HG03460 (cell line): ENCODE measurements at regions not wholly inside any gene's neighbourhood (a gene's known extent, or its start where the extent isn't known, plus 50 kb on each side); places are given as distances from the start of the nearest gene placed in this dataset.
"Not testable (repeated sequence)": the region's sequence is repeated elsewhere in the genome, so short reads cannot be mapped to it uniquely, and the experiment has no call there.

Experiments used
- ATAC-seq: cut with Tn5 transposase; IDR thresholded peaks from one replicate; pipeline ENCODE4 v1.9.1; 2021; ENCODE audit not compliant: unreplicated experiment

DNA sequence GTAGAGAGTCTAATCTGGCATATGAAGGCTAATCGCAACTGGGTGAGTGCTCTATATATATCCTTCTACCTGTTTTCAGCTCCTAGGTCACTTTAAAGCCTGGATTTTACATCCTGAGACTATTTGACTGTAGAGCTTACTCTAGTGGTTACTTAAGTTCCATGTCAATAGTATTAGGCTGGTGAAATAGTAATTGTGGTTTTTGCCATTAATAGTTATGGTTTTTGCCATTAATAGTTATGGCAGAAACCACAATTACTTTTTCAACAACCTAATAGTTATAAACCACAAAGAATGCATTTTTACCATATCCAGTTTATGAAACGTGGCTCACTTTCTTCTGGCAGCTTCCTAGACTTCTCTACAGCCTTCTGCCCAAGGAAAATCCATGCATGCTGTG lies 263.1 kb upstream of the KIAA1217 start:
- ATAC-seq: no peak

DNA sequence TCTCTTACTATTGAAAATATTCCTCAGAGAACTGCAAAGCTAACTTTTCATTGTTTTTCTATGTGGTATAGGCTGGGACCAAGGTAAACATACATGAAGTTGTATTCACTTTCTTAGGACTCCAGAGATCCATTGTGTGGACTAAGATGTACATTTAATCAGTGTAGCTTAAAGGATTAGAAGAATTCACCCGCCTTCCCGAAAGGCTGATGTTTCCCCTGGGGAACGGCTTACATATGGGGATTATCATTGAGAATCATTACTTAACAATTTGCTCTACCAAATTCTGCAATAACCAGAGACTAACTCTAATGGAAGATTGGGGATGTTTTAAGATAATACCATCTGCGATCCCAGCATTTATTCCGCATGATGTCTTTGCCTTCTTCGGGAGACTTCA lies 257.1 kb upstream of the KIAA1217 start:
- ATAC-seq: no peak

- no peak for ATAC-seq
Measured at GRCh38 chr10:23955456-23956225, 253.3 kb upstream of the KIAA1217 start.

- no peak for ATAC-seq
Measured at GRCh38 chr10:23965123-23965522, 243.8 kb upstream of the KIAA1217 start.

- no peak for ATAC-seq
Measured at GRCh38 chr10:23965880-23966279, 243.1 kb upstream of the KIAA1217 start.

DNA sequence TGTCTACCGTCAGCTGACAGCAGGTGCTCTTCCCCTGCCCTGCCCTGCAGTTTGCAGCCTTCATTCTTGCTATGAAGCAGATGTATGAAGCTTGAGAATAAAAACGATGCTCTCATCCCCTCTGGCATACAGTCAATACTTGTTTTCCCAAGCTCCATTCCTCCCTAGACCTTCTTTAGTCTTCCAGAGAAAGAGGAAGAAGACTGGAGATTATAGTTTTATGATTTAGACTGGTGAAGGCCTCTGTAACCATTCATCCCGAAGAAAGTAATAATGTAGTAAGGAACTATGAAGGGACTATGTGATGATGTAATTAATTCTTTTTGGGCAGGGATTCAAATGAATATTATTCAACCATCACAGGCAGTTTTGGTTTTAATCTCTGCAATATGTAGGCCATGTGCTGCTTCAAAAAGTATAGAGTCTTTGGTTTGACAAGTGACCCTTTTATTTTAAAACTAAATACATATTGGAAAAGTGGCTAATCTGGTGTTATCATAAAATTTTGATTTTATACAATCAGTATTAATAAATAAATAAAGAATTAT lies 242.4 kb upstream of the KIAA1217 start:
- no peak for ATAC-seq

DNA sequence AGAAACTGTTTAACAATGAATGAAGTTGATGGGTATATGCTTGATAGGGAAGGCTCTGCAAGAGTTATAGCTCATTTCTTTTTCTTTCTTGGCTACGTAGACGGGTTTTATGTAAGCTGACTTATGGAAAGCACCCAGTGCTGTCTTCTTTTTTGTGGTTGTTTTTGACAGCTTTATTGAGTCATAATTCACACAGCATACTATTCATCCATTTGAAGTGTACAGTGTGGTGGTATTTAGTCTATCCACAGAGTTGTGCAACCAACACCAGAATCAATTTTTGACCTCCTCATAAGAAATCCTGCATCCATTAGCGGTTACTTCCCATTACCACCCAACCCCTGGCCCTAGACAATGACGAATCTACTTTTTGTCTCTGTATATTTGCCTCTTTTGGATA lies 240.6 kb upstream of the KIAA1217 start:
- ATAC-seq: no peak

DNA sequence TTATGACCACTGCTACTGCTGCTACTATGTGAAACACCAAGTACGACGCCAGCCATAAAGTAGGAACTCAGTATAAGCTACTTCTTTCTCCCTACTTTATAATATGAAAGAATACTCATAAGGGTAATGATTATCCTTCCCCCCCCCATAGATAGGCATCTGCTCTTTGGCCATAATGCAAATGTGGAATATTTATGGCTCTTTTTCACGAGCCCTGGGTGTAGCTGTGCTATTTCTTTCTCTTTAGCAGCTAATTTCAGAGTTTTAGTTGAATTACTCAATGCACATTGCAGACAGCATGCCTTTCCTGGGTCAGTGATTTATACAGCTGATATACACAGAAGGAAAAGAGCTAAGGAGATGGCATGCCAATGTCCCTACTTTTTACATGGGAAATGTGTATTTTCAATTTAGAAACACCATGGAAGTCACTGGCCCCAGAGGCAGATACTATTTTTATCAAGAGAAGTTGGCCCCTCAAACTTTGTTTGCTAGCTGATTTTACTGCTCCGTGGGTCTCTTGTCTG lies 234.1 kb upstream of the KIAA1217 start:
- no peak for ATAC-seq

- no peak for ATAC-seq
Measured at GRCh38 chr10:23975431-23975830, 233.5 kb upstream of the KIAA1217 start.

DNA sequence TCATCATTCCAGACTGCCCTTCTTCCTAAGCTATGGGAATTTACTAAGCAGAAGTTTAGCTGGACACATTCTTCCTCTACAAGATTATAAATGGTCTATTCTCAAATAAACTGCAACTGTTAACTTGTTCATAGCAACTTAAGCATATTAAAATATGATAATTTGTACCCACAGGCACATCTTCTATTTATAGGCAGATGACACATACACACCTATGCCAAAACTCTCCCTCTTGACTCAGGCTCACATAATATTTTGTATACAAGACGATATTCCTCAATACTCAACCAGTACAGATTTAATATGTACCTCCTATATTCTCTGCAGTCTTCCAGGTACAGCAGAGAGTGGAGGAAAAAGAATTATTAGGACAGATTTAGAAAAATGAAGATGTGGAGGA lies 232.7 kb upstream of the KIAA1217 start:
- ATAC-seq: no peak

- no peak for ATAC-seq
Measured at GRCh38 chr10:23978317-23978716, 230.6 kb upstream of the KIAA1217 start.

- no peak for ATAC-seq
Measured at GRCh38 chr10:23980094-23980493, 228.8 kb upstream of the KIAA1217 start.

DNA sequence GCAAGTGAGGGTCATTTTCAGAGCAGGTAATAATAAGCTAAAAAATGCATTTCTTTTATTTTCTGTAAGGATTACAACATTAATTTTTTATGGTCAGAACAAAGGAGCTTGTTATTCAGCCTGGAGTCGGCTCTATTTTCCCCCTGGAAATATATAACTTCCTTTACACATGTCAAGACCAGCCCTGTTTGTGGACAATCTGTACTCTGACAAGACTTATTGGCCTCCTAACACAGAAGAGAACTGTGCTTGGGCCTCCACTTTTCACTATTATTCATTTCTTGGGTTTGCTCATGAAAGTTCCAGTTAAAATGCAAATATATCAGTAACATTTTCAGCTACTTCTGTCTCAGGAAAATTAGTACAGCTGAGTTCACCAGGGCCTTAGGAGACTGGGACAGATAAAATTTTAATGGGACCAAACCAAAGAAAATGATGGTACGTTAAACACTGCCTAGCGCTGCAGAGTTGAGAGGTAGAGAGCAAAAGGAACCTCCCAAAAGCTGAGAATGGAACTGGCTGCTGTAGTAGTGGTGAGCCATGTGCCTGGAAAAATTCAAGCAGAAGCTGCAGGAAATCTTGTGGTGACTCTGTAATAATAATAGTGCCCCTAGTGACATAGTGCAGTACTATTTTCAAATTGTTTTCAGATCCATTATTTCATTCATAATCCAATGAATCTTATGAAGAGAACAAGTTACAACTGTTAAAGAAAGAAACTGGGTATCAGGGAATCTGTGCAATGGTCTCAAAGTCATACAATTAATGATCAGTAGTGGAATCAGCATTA lies 227.2 kb upstream of the KIAA1217 start:
- no peak for ATAC-seq

DNA sequence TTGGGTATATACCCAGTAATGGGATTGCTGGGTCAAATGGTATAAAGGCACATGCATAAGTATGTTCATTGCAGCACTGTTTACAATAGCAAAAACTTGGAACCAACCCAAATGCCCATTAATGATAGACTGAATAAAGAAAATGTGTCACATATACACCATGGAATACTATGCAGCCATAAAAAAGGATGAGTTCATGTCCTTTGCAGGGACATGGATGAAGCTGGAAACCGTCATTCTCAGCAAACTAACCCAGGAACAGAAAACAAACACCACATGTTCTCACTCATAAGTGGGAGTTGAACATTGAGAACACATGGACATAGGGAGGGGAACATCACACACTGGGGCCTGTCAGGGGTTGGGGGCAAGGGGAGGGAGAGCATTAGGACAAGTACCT lies 224.5 kb upstream of the KIAA1217 start:
- not testable (repeated sequence) for ATAC-seq

- no peak for ATAC-seq
Measured at GRCh38 chr10:23988006-23988405, 220.9 kb upstream of the KIAA1217 start.

- peak; percentile 73 for ATAC-seq
Measured at GRCh38 chr10:23994459-23995046, 214.4 kb upstream of the KIAA1217 start.

GRCh38 chr10:23999445-23999844 lies 209.5 kb upstream of the KIAA1217 start:
- ATAC-seq: no peak

- no peak for ATAC-seq
Measured at GRCh38 chr10:24000271-24000813, 208.6 kb upstream of the KIAA1217 start.

GRCh38 chr10:24006741-24007140 lies 202.2 kb upstream of the KIAA1217 start:
- ATAC-seq: no peak

DNA sequence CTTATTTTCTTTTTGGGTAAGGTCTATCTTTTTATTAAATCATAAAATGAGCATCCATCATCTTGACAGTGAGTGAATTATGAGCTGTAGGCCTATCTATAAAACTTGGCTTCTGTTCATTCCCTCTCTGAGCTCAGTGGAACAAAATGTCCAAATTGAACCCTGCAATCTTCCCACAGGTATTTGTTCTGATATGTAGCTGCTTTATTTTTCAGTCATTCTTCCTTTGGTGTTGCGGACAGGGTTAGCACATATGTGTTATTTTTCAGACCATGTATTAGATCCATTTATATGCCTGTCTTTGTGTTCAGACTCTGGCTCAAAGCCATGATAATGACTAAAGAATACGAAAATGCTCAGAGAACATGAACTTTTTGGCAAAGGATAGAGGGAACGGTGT lies 201.6 kb upstream of the KIAA1217 start:
- ATAC-seq: no peak
